Neural cell (in vitro differentiated cells): ENCODE measurements at regions not wholly inside any gene's neighbourhood (a gene's known extent, or its start where the extent isn't known, plus 50 kb on each side); places are given as distances from the start of the nearest gene placed in this dataset.

Source experiments
- H2AFZ ChIP-seq: fragments of 200-600, 300-800 bp; sonication (generic), shearing (Covaris generic); 2 replicates; pipeline ENCODE4 v1.6.0; 2014; ENCODE audit warnings: low read depth, mild to moderate bottlenecking, antibody characterized with exemption, low read length, moderate library complexity
- H3F3A ChIP-seq: fragments of 200-600 bp; shearing (Covaris generic); 2 replicates; pipeline ENCODE4 v1.6.1; 2016; ENCODE audit warnings: mild to moderate bottlenecking, moderate library complexity, mixed read lengths, antibody characterized with exemption, low read length; ENCODE audit not compliant: insufficient read depth, poor library complexity, severe bottlenecking
- H3K27ac ChIP-seq: fragments of 200-600, 300-800 bp; sonication (generic), shearing (Covaris generic); 2 replicates; pipeline ENCODE4 v1.5.1; 2014; ENCODE audit warnings: mild to moderate bottlenecking, low read length, moderate library complexity
- H3K27me3 ChIP-seq: fragments of 300-800, 200-600 bp; sonication (generic), shearing (Covaris generic); 2 replicates; pipeline ENCODE4 v1.6.0; 2014; ENCODE audit warnings: mild to moderate bottlenecking, low read depth, low read length, moderate library complexity; ENCODE audit not compliant: insufficient read depth
- H3K36me3 ChIP-seq: fragments of 300-800, 200-600 bp; sonication (generic), shearing (Covaris generic); 2 replicates; pipeline ENCODE4 v1.5.1; 2014; ENCODE audit warnings: mild to moderate bottlenecking, antibody characterized with exemption, low read length, moderate library complexity; ENCODE audit not compliant: insufficient read depth
- H3K4me2 ChIP-seq: fragments of 300-800, 200-600 bp; sonication (generic), shearing (Covaris generic); 2 replicates; pipeline ENCODE4 v1.6.0; 2014; ENCODE audit warnings: mild to moderate bottlenecking, low read length
- H3K4me3 ChIP-seq: fragments of 300-800, 200-600 bp; sonication (generic), shearing (Covaris generic); 2 replicates; pipeline ENCODE4 v1.5.1; 2014; ENCODE audit warnings: mild to moderate bottlenecking, low read length, moderate library complexity
- H3K79me2 ChIP-seq: fragments of 200-600 bp; shearing (Covaris generic); replicated peaks from 2 replicates; pipeline ENCODE4 v1.6.0; 2014; ENCODE audit warnings: mild to moderate bottlenecking, low read length, moderate library complexity; ENCODE audit not compliant: insufficient read depth
- H3K9ac ChIP-seq: fragments of 300-800, 200-600 bp; sonication (generic), shearing (Covaris generic); 2 replicates; pipeline ENCODE4 v1.6.1; 2016; ENCODE audit warnings: mild to moderate bottlenecking, low read length, mixed read lengths
- H3K9me2 ChIP-seq: fragments of 200-600 bp; shearing (Covaris generic); 2 replicates; pipeline ENCODE4 v1.6.1; 2016; ENCODE audit warnings: mild to moderate bottlenecking, low read length, mixed read lengths; ENCODE audit not compliant: insufficient read depth
- H3K9me3 ChIP-seq: fragments of 200-600, 300-800 bp; sonication (generic), shearing (Covaris generic); 2 replicates; pipeline ENCODE4 v1.6.1; 2016; ENCODE audit warnings: mild to moderate bottlenecking, mixed run types, low read length, moderate library complexity, mixed read lengths
- H4K20me1 ChIP-seq: fragments of 200-600 bp; shearing (Covaris generic); 2 replicates; pipeline ENCODE4 v1.6.1; 2016; ENCODE audit warnings: mild to moderate bottlenecking, mixed run types; ENCODE audit not compliant: insufficient read depth
- EP300 ChIP-seq: fragments of 450-650 bp; conservative IDR thresholded peaks from 2 replicates; pipeline ENCODE4 v1.6.1; 2014; ENCODE audit warnings: antibody characterized with exemption, mild to moderate bottlenecking, moderate library complexity; ENCODE audit not compliant: poor library complexity, severe bottlenecking
- EZH2 ChIP-seq: fragments of 200-600, 300-800 bp; shearing (Covaris generic), sonication (generic); IDR thresholded peaks from 2 replicates; pipeline ENCODE4 v1.6.1; 2014; ENCODE audit warnings: antibody characterized with exemption, low read length, borderline replicate concordance, mild to moderate bottlenecking; ENCODE audit not compliant: insufficient read depth, poor library complexity, severe bottlenecking
- MXI1 ChIP-seq: fragments of 450-650 bp; conservative IDR thresholded peaks from 2 replicates; pipeline ENCODE4 v1.6.1; 2014; ENCODE audit warnings: antibody characterized with exemption, mild to moderate bottlenecking; ENCODE audit not compliant: poor library complexity, severe bottlenecking
- POLR2AphosphoS5 ChIP-seq: IDR thresholded peaks from 2 replicates; pipeline ENCODE4 v1.6.1; 2012
- RAD21 ChIP-seq: fragments of 450-650 bp; conservative IDR thresholded peaks from 2 replicates; pipeline ENCODE4 v1.6.1; 2014; ENCODE audit warnings: antibody characterized with exemption, mild to moderate bottlenecking, moderate library complexity
- REST ChIP-seq: IDR thresholded peaks from 2 replicates; pipeline ENCODE4 v1.6.1; 2012; ENCODE audit warnings: borderline replicate concordance
- SMC3 ChIP-seq: fragments of 450-650 bp; conservative IDR thresholded peaks from 2 replicates; pipeline ENCODE4 v1.6.1; 2014; ENCODE audit warnings: antibody characterized with exemption, mild to moderate bottlenecking, moderate library complexity; ENCODE audit not compliant: poor library complexity
- TAF1 ChIP-seq: IDR thresholded peaks from 2 replicates; pipeline ENCODE4 v1.6.1; 2012; ENCODE audit warnings: low read depth
- TF ChIP-seq, protein P1 (sequence below): fragments of 450-650 bp; IDR thresholded peaks from 2 replicates; pipeline ENCODE4 v1.5.1; 2014; ENCODE audit warnings: antibody characterized with exemption, mild to moderate bottlenecking, moderate library complexity; ENCODE audit not compliant: poor library complexity, severe bottlenecking

DNA sequence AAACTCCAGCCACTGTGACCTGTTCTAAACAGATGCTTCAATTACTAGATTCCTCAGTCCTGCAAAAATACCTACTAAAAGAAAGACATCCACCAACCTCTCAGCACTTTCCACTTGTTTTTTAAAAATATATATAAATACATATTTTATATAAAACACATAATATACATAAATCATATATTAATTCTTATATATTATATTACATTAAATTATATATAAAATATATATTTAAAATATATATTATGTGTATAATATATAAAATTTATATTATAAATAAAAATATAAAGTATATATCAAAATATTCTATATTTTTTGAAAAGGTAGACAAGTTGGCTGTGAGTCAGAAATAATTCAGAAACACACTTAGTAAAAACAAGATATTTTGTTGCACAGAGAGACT lies 2371.8 kb upstream of the ACO1 start:
- TF ChIP-seq, protein P1, sequence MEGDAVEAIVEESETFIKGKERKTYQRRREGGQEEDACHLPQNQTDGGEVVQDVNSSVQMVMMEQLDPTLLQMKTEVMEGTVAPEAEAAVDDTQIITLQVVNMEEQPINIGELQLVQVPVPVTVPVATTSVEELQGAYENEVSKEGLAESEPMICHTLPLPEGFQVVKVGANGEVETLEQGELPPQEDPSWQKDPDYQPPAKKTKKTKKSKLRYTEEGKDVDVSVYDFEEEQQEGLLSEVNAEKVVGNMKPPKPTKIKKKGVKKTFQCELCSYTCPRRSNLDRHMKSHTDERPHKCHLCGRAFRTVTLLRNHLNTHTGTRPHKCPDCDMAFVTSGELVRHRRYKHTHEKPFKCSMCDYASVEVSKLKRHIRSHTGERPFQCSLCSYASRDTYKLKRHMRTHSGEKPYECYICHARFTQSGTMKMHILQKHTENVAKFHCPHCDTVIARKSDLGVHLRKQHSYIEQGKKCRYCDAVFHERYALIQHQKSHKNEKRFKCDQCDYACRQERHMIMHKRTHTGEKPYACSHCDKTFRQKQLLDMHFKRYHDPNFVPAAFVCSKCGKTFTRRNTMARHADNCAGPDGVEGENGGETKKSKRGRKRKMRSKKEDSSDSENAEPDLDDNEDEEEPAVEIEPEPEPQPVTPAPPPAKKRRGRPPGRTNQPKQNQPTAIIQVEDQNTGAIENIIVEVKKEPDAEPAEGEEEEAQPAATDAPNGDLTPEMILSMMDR = no peak
- TF ChIP-seq EZH2 (no peak), RAD21 (no peak), EP300 (no peak), REST (no peak), MXI1 (no peak), TAF1 (no peak), POLR2AphosphoS5 (no peak), SMC3 (no peak)
- Histone ChIP-seq H3F3A (no peaks in the 10 kb centered on the region), H3K79me2 (no peaks in the 10 kb centered on the region), H3K4me3 (no peak overlapping the region), H3K36me3 (no peaks in the 10 kb centered on the region), H3K4me2 (no peak overlapping the region), H3K27ac (no peak overlapping the region), H3K27me3 (no peaks in the 10 kb centered on the region), H2AFZ (no peak overlapping the region), H3K9ac (no peak overlapping the region), H3K9me2 (no peaks in the 10 kb centered on the region), H4K20me1 (no peaks in the 10 kb centered on the region), H3K9me3 (no peaks in the 10 kb centered on the region)

GRCh38 chr9:30015073-30015472 lies 2369.4 kb upstream of the ACO1 start:
- H3K4me2 ChIP-seq = no peak overlapping the region
- H3K36me3 ChIP-seq = no peaks in the 10 kb centered on the region
- no peaks in the 10 kb centered on the region for H3K79me2 ChIP-seq
- no peaks in the 10 kb centered on the region for H4K20me1 ChIP-seq
- no peak overlapping the region for H3K4me3 ChIP-seq
- H3K9me3 ChIP-seq = no peaks in the 10 kb centered on the region
- TF ChIP-seq POLR2AphosphoS5 (no peak), TAF1 (no peak), EZH2 (no peak), EP300 (no peak), REST (no peak), SMC3 (no peak), RAD21 (no peak), MXI1 (no peak)
- TF ChIP-seq, protein P1 = no peak
- no peaks in the 10 kb centered on the region for H3K9me2 ChIP-seq
- no peak overlapping the region for H2AFZ ChIP-seq
- no peaks in the 10 kb centered on the region for H3K27me3 ChIP-seq
- H3K9ac ChIP-seq = no peak overlapping the region
- H3F3A ChIP-seq = no peaks in the 10 kb centered on the region
- no peak overlapping the region for H3K27ac ChIP-seq
